Kidney glomerular epithelial cell (primary cell): ENCODE measurements at regions not wholly inside any gene's neighbourhood (a gene's known extent, or its start where the extent isn't known, plus 50 kb on each side); places are given as distances from the start of the nearest gene placed in this dataset.

ENCODE experiments used
- DNase-seq: peaks from one replicate; lab custom pipeline; 2025; lab: John Stamatoyannopoulos, UW

GRCh38 chr2:216553482-216554240 is 55.0 kb downstream of the RPL37A start:
- no peak for DNase-seq

- DNase-seq: no peak
Observed at GRCh38 chr2:216554286-216554685, 55.6 kb downstream of the RPL37A start.

GRCh38 chr2:216554755-216555154 is 56.1 kb downstream of the RPL37A start:
- no peak for DNase-seq

GRCh38 chr2:216555274-216555673 is 56.6 kb downstream of the RPL37A start:
- no peak for DNase-seq

GRCh38 chr2:216556202-216556601 is 57.6 kb downstream of the RPL37A start:
- no peak for DNase-seq

- DNase-seq: no peak
Observed at GRCh38 chr2:216557413-216557812, 58.8 kb downstream of the RPL37A start.

GRCh38 chr2:216557820-216558219 is 59.2 kb downstream of the RPL37A start:
- no peak for DNase-seq

GRCh38 chr2:216559625-216560156 is 61.0 kb downstream of the RPL37A start:
- DNase-seq: no peak

GRCh38 chr2:216560838-216561270 is 62.2 kb downstream of the RPL37A start:
- peak; percentile 50 for DNase-seq

GRCh38 chr2:216562696-216563435 is 64.2 kb downstream of the RPL37A start:
- no peak for DNase-seq

GRCh38 chr2:216563646-216564045 is 65.0 kb downstream of the RPL37A start:
- DNase-seq: no peak

- DNase-seq: no peak
Observed at GRCh38 chr2:216564611-216565010, 66.0 kb downstream of the RPL37A start.

- no peak for DNase-seq
Observed at GRCh38 chr2:216565956-216566355, 67.3 kb upstream of the IGFBP2 start.

- DNase-seq: no peak
Observed at GRCh38 chr2:216568576-216568975, 64.6 kb upstream of the IGFBP2 start.

GRCh38 chr2:216569765-216570164 is 63.5 kb upstream of the IGFBP2 start:
- DNase-seq: no peak

GRCh38 chr2:216570357-216570756 is 62.9 kb upstream of the IGFBP2 start:
- no peak for DNase-seq

- DNase-seq: no peak
Observed at GRCh38 chr2:216571178-216571908, 61.9 kb upstream of the IGFBP2 start.

GRCh38 chr2:216571909-216572513 is 61.2 kb upstream of the IGFBP2 start:
- DNase-seq: no peak

- no peak for DNase-seq
Observed at GRCh38 chr2:216572582-216573578, 60.3 kb upstream of the IGFBP2 start.

GRCh38 chr2:216574046-216574445 is 59.2 kb upstream of the IGFBP2 start:
- no peak for DNase-seq

- no peak for DNase-seq
Observed at GRCh38 chr2:216574586-216574985, 58.6 kb upstream of the IGFBP2 start.
